ENCODE measurements at regions not wholly inside any gene's neighbourhood (a gene's known extent, or its start where the extent isn't known, plus 50 kb on each side); places are given as distances from the start of the nearest gene placed in this dataset.

GRCh38 chr12:18979401-18980126 is 150.0 kb upstream of the PLEKHA5 start:
- no peak for TF ChIP-seq CTCF (IDR thresholded peaks at IDR 0.05; ENCODE audit: control insufficient read depth, insufficient read depth, low read depth, low read length, missing control alignments)
- no peak for DNase-seq (ENCODE audit: low read depth)
- H3K4me3 ChIP-seq (ENCODE audit: control insufficient read depth, low read depth, low read length) = no peak overlapping the region

GRCh38 chr12:18981732-18982131 is 147.8 kb upstream of the PLEKHA5 start:
- no peak for TF ChIP-seq CTCF (IDR thresholded peaks at IDR 0.05; ENCODE audit: control insufficient read depth, insufficient read depth, low read depth, low read length, missing control alignments)
- no peak overlapping the region for H3K4me3 ChIP-seq (ENCODE audit: control insufficient read depth, low read depth, low read length)
- DNase-seq (ENCODE audit: low read depth) = no peak

GRCh38 chr12:18982226-18982949 is 147.1 kb upstream of the PLEKHA5 start:
- no peak overlapping the region for H3K4me3 ChIP-seq (ENCODE audit: control insufficient read depth, low read depth, low read length)
- DNase-seq (ENCODE audit: low read depth) = no peak
- TF ChIP-seq CTCF (IDR thresholded peaks at IDR 0.05; ENCODE audit: control insufficient read depth, insufficient read depth, low read depth, low read length, missing control alignments) = no peak

GRCh38 chr12:18983854-18984253 is 145.7 kb upstream of the PLEKHA5 start:
- TF ChIP-seq CTCF (IDR thresholded peaks at IDR 0.05; ENCODE audit: control insufficient read depth, insufficient read depth, low read depth, low read length, missing control alignments) = no peak
- DNase-seq (ENCODE audit: low read depth) = no peak

GRCh38 chr12:18990856-18991255 is 138.7 kb upstream of the PLEKHA5 start:
- H3K4me3 ChIP-seq (ENCODE audit: control insufficient read depth, low read depth, low read length) = no peak overlapping the region
- no peak for TF ChIP-seq CTCF (IDR thresholded peaks at IDR 0.05; ENCODE audit: control insufficient read depth, insufficient read depth, low read depth, low read length, missing control alignments)
- no peak for DNase-seq (ENCODE audit: low read depth)

More at GRCh38 chr12:18983854-18984253, 145.7 kb upstream of the PLEKHA5 start:
- H3K4me3 ChIP-seq (ENCODE audit: control insufficient read depth, low read depth, low read length) = no peak overlapping the region

GRCh38 chr12:18992336-18992735 is 137.2 kb upstream of the PLEKHA5 start:
- no peak for DNase-seq (ENCODE audit: low read depth)
- no peak overlapping the region for H3K4me3 ChIP-seq (ENCODE audit: control insufficient read depth, low read depth, low read length)
- no peak for TF ChIP-seq CTCF (IDR thresholded peaks at IDR 0.05; ENCODE audit: control insufficient read depth, insufficient read depth, low read depth, low read length, missing control alignments)
